OCI-LY3 (cell line): ENCODE measurements at regions not wholly inside any gene's neighbourhood (a gene's known extent, or its start where the extent isn't known, plus 50 kb on each side); places are given as distances from the start of the nearest gene placed in this dataset.

Experiments used
- H2AFZ ChIP-seq: fragments of 200-600, 300-600 bp; shearing (Covaris generic); 2 replicates; pipeline ENCODE4 v1.6.0; 2014; ENCODE audit warnings: antibody characterized with exemption, low read depth, low read length
- H3K27ac ChIP-seq: fragments of 200-600, 300-600 bp; sonication (generic); 2 replicates; pipeline ENCODE4 v1.5.1; 2014; ENCODE audit warnings: mild to moderate bottlenecking, low read length, moderate library complexity, mixed read lengths
- H3K27me3 ChIP-seq: fragments of 200-600, 300-600 bp; sonication (generic); 2 replicates; pipeline ENCODE4 v1.6.1; 2014; ENCODE audit warnings: low read depth, low read length, mixed read lengths
- H3K36me3 ChIP-seq: fragments of 200-600, 300-600 bp; sonication (generic); replicated peaks from 2 replicates; pipeline ENCODE3; 2014; ENCODE audit warnings: low read depth, low read length, mixed read lengths
- H3K4me1 ChIP-seq: fragments of 300-600, 200-600 bp; sonication (generic); 2 replicates; pipeline ENCODE4 v1.6.1; 2014; ENCODE audit warnings: low read length, mixed read lengths
- H3K4me2 ChIP-seq: fragments of 200-600, 300-600 bp; sonication (generic); 2 replicates; pipeline ENCODE4 v1.6.1; 2014; ENCODE audit warnings: low read length, mixed read lengths
- H3K4me3 ChIP-seq: fragments of 300-600, 200-600 bp; sonication (generic); 2 replicates; pipeline ENCODE4 v1.5.1; 2014; ENCODE audit warnings: antibody characterized with exemption, mild to moderate bottlenecking, low read length, moderate library complexity
- H3K79me2 ChIP-seq: fragments of 300-600, 200-600 bp; shearing (Covaris generic); 2 replicates; pipeline ENCODE4 v1.6.1; 2014; ENCODE audit warnings: mild to moderate bottlenecking, low read length, mixed read lengths
- H3K9ac ChIP-seq: fragments of 300-600, 200-600 bp; shearing (Covaris generic); 2 replicates; pipeline ENCODE4 v1.6.0; 2014; ENCODE audit warnings: mild to moderate bottlenecking, low read length, moderate library complexity
- H3K9me3 ChIP-seq: fragments of 200-600, 300-600 bp; shearing (Covaris generic); 2 replicates; pipeline ENCODE4 v1.6.1; 2014; ENCODE audit warnings: low read length, mixed read lengths; ENCODE audit not compliant: insufficient read depth
- H4K20me1 ChIP-seq: fragments of 200-600, 300-600 bp; sonication (generic); 2 replicates; pipeline ENCODE4 v1.6.1; 2016; ENCODE audit warnings: low read length, mixed read lengths; ENCODE audit not compliant: insufficient read depth
- CTCF ChIP-seq: fragments of 200-600, 300-600 bp; sonication (generic); IDR thresholded peaks from 2 replicates; pipeline ENCODE4 v1.5.1; 2014; ENCODE audit warnings: antibody characterized with exemption, low read length, low read depth
- EZH2phosphoT487 ChIP-seq: fragments of 200-600 bp; shearing (Covaris generic); IDR thresholded peaks from 2 replicates; pipeline ENCODE4 v1.6.1; 2018; ENCODE audit warnings: antibody characterized with exemption, mixed run types, low read depth

- H3K79me2 ChIP-seq: no peaks in the 10 kb centered on the region
- no peak overlapping the region for H3K9ac ChIP-seq
- no peak overlapping the region for H3K27ac ChIP-seq
- no peaks in the 10 kb centered on the region for H3K36me3 ChIP-seq
- no peaks in the 10 kb centered on the region for H3K27me3 ChIP-seq
- no peaks in the 10 kb centered on the region for H3K9me3 ChIP-seq
- peaks cover 17% of the 10 kb centered on the region for H3K4me1 ChIP-seq
- H3K4me2 ChIP-seq: no peak overlapping the region
- no peak overlapping the region for H3K4me3 ChIP-seq
- no peak overlapping the region for H2AFZ ChIP-seq
- TF ChIP-seq EZH2phosphoT487: no peak
- TF ChIP-seq CTCF: no peak
- no peaks in the 10 kb centered on the region for H4K20me1 ChIP-seq
Observed at GRCh38 chrX:120014354-120015130, 62.9 kb downstream of the RHOXF2B start.

- no peak overlapping the region for H2AFZ ChIP-seq
- no peaks in the 10 kb centered on the region for H3K9me3 ChIP-seq
- TF ChIP-seq EZH2phosphoT487: no peak
- TF ChIP-seq CTCF: no peak
- H3K9ac ChIP-seq: no peak overlapping the region
- peaks cover 11% of the 10 kb centered on the region for H3K27me3 ChIP-seq
- H3K36me3 ChIP-seq: no peaks in the 10 kb centered on the region
- H3K4me3 ChIP-seq: no peak overlapping the region
- no peak overlapping the region for H3K4me2 ChIP-seq
- H3K4me1 ChIP-seq: peaks cover 7% of the 10 kb centered on the region; the same call in 1 of the 2 replicates
- H3K27ac ChIP-seq: no peak overlapping the region
- no peaks in the 10 kb centered on the region for H3K79me2 ChIP-seq
- H4K20me1 ChIP-seq: no peaks in the 10 kb centered on the region
Observed at GRCh38 chrX:120001787-120002186, 58.2 kb upstream of the NKAP start.

- H3K9ac ChIP-seq: no peak overlapping the region
- no peak overlapping the region for H3K4me3 ChIP-seq
- H3K27me3 ChIP-seq: peaks cover 23% of the 10 kb centered on the region
Observed at GRCh38 chrX:120000490-120001246, 57.1 kb upstream of the NKAP start.

More at GRCh38 chrX:120000490-120001246, 57.1 kb upstream of the NKAP start:
- Histone ChIP-seq H3K36me3 (no peaks in the 10 kb centered on the region), H3K4me2 (no peak overlapping the region), H3K4me1 (peaks cover 7% of the 10 kb centered on the region; the same call in 1 of the 2 replicates), H4K20me1 (no peaks in the 10 kb centered on the region), H3K79me2 (no peaks in the 10 kb centered on the region), H2AFZ (no peak overlapping the region), H3K27ac (no peak overlapping the region), H3K9me3 (no peaks in the 10 kb centered on the region)
- no peak for TF ChIP-seq EZH2phosphoT487
- no peak for TF ChIP-seq CTCF
